Endothelial cell (in vitro differentiated cells): ENCODE measurements at regions not wholly inside any gene's neighbourhood (a gene's known extent, or its start where the extent isn't known, plus 50 kb on each side); places are given as distances from the start of the nearest gene placed in this dataset.

Experiments
- DNase-seq: peaks from one replicate; pipeline ENCODE4 v3.0.0; 2021; ENCODE audit warnings: low spot score
- H3K27ac Mint-ChIP-seq: one replicate; pipeline ENCODE4 v1.8.0; 2021; ENCODE audit warnings: mixed read lengths, inconsistent platforms; ENCODE audit not compliant: unreplicated experiment
- H3K27me3 Mint-ChIP-seq: one replicate; pipeline ENCODE4 v1.8.0; 2021; ENCODE audit warnings: mild to moderate bottlenecking, moderate library complexity, mixed read lengths, inconsistent platforms; ENCODE audit not compliant: unreplicated experiment
- H3K36me3 Mint-ChIP-seq: one replicate; pipeline ENCODE4 v1.8.0; 2021; ENCODE audit warnings: mild to moderate bottlenecking, low read depth, mixed read lengths, inconsistent platforms; ENCODE audit not compliant: unreplicated experiment
- H3K4me1 Mint-ChIP-seq: one replicate; pipeline ENCODE4 v1.8.0; 2021; ENCODE audit warnings: mild to moderate bottlenecking, mixed read lengths, inconsistent platforms; ENCODE audit not compliant: unreplicated experiment
- H3K4me3 Mint-ChIP-seq: one replicate; pipeline ENCODE4 v1.8.0; 2021; ENCODE audit warnings: mild to moderate bottlenecking, mixed read lengths, inconsistent platforms; ENCODE audit not compliant: unreplicated experiment
- H3K9me3 Mint-ChIP-seq: one replicate; pipeline ENCODE4 v1.8.0; 2021; ENCODE audit warnings: mixed read lengths, inconsistent platforms; ENCODE audit not compliant: unreplicated experiment
- TF ChIP-seq, protein P1 (sequence below): fragments of 200-600 bp; sonication (generic); IDR thresholded peaks from one replicate; pipeline ENCODE4 v1.5.0; 2021; ENCODE audit warnings: antibody characterized with exemption; ENCODE audit not compliant: unreplicated experiment

- TF ChIP-seq, protein P1, sequence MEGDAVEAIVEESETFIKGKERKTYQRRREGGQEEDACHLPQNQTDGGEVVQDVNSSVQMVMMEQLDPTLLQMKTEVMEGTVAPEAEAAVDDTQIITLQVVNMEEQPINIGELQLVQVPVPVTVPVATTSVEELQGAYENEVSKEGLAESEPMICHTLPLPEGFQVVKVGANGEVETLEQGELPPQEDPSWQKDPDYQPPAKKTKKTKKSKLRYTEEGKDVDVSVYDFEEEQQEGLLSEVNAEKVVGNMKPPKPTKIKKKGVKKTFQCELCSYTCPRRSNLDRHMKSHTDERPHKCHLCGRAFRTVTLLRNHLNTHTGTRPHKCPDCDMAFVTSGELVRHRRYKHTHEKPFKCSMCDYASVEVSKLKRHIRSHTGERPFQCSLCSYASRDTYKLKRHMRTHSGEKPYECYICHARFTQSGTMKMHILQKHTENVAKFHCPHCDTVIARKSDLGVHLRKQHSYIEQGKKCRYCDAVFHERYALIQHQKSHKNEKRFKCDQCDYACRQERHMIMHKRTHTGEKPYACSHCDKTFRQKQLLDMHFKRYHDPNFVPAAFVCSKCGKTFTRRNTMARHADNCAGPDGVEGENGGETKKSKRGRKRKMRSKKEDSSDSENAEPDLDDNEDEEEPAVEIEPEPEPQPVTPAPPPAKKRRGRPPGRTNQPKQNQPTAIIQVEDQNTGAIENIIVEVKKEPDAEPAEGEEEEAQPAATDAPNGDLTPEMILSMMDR, result no peak
- Mint-ChIP-seq H3K4me1 (no peaks in the 10 kb centered on the region), H3K27ac (no peak overlapping the region), H3K27me3 (no peaks in the 10 kb centered on the region), H3K9me3 (no peaks in the 10 kb centered on the region), H3K4me3 (no peak overlapping the region), H3K36me3 (no peaks in the 10 kb centered on the region)
- no peak for DNase-seq
These were observed 69.8 kb downstream of the GPR88 start for GRCh38 chr1:100607628-100608240.

- H3K27ac Mint-ChIP-seq, result no peak overlapping the region
- H3K36me3 Mint-ChIP-seq, result no peaks in the 10 kb centered on the region
- no peak for DNase-seq
- TF ChIP-seq, protein P1, result no peak
- H3K9me3 Mint-ChIP-seq, result no peaks in the 10 kb centered on the region
- no peak overlapping the region for H3K4me3 Mint-ChIP-seq
- H3K27me3 Mint-ChIP-seq, result no peaks in the 10 kb centered on the region
- no peaks in the 10 kb centered on the region for H3K4me1 Mint-ChIP-seq
These were observed 71.9 kb downstream of the GPR88 start for GRCh38 chr1:100609849-100610248.

GRCh38 chr1:100611086-100611485, 73.1 kb downstream of the GPR88 start:
- H3K27ac Mint-ChIP-seq, result no peak overlapping the region
- TF ChIP-seq, protein P1, result no peak
- H3K4me3 Mint-ChIP-seq, result no peak overlapping the region
- no peaks in the 10 kb centered on the region for H3K9me3 Mint-ChIP-seq
- H3K4me1 Mint-ChIP-seq, result no peaks in the 10 kb centered on the region
- no peaks in the 10 kb centered on the region for H3K36me3 Mint-ChIP-seq
- no peak for DNase-seq
- H3K27me3 Mint-ChIP-seq, result no peaks in the 10 kb centered on the region

- DNase-seq, result no peak
- Mint-ChIP-seq H3K27ac (no peak overlapping the region), H3K4me3 (no peak overlapping the region), H3K4me1 (no peaks in the 10 kb centered on the region), H3K9me3 (no peaks in the 10 kb centered on the region), H3K36me3 (no peaks in the 10 kb centered on the region), H3K27me3 (no peaks in the 10 kb centered on the region)
- TF ChIP-seq, protein P1, result no peak
These were observed 74.6 kb downstream of the GPR88 start for GRCh38 chr1:100612540-100612939.

DNA sequence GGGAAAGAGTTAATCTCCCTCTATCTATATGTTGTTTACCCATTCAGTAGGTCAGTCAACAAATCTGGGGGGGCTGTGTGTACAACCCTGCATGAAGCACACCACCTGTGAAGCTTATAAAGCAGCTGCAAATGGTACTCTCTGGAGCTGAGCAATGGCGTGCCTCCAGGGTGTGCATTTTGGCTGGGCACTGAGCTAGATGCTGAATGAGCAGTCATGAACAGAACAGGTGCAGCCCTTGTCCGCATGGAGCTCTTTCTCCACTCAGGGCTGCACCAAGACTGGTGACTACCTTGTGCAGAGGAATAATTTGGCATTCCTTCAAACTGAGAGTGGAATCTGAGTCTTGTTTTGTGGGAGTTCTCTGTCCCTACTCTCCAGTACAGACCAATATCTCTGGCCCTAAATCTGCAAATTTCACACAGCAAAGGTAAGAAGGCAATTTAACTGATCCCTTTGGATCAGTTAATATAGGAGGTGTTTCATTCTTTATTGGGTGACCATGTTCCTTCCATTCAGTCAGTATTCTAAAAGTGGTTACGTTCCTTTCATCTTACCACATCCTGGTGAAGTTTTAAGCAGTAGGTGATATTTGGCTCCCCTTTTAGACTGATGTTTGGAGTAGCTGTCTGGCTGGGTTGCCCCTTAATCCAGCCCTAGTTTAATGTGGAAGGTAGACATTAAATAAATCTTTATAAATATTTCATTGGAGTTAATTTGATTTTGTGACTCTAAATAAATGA, 76.0 kb downstream of the GPR88 start:
- no peaks in the 10 kb centered on the region for H3K4me1 Mint-ChIP-seq
- TF ChIP-seq, protein P1, result no peak

More for the DNA sequence above, 76.0 kb downstream of the GPR88 start:
- no peaks in the 10 kb centered on the region for H3K36me3 Mint-ChIP-seq
- no peak for DNase-seq
- peaks cover 3% of the 10 kb centered on the region for H3K27me3 Mint-ChIP-seq
- no peak overlapping the region for H3K4me3 Mint-ChIP-seq
- H3K9me3 Mint-ChIP-seq, result no peaks in the 10 kb centered on the region
- H3K27ac Mint-ChIP-seq, result no peak overlapping the region
